GM12878 (cell line): ENCODE measurements at regions not wholly inside any gene's neighbourhood (a gene's known extent, or its start where the extent isn't known, plus 50 kb on each side); places are given as distances from the start of the nearest gene placed in this dataset.

Experiments used
- POLR2AphosphoS5 ChIP-seq: IDR thresholded peaks from 2 replicates; pipeline ENCODE4 v1.6.1; 2011; ENCODE audit warnings: mild to moderate bottlenecking, low read length, inconsistent platforms
- SRF ChIP-seq, 2 experiments: IDR thresholded peaks; 2 replicates each; pipeline ENCODE4 v1.6.1; 2011; ENCODE audit warnings: low read depth in 2 of 2, low read length in 2 of 2, mild to moderate bottlenecking in 1 of 2, moderate library complexity in 1 of 2
- ZBTB33 ChIP-seq: fragments of 450-650 bp; IDR thresholded peaks from 2 replicates; pipeline ENCODE4 v1.6.1; 2017; ENCODE audit warnings: mild to moderate bottlenecking
- TF ChIP-seq, protein P1 (sequence below): IDR thresholded peaks from 2 replicates; pipeline ENCODE4 v1.6.1; 2012; ENCODE audit warnings: low read depth, low read length, improper control_type of control experiment

- TF ChIP-seq POLR2AphosphoS5: no peak
- TF ChIP-seq, protein P1, sequence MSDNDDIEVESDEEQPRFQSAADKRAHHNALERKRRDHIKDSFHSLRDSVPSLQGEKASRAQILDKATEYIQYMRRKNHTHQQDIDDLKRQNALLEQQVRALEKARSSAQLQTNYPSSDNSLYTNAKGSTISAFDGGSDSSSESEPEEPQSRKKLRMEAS: no peak
- TF ChIP-seq ZBTB33: no peak
- no peak for TF ChIP-seq SRF (IDR thresholded peaks at IDR 0.05; ENCODE audit: low read depth in 2 of 2, low read length in 2 of 2)
Measured at GRCh38 chr14:101507836-101508150, 53.5 kb upstream of the DIO3 start.
